GM21390 (cell line): ENCODE measurements at regions not wholly inside any gene's neighbourhood (a gene's known extent, or its start where the extent isn't known, plus 50 kb on each side); places are given as distances from the start of the nearest gene placed in this dataset.

Experiments used
- ATAC-seq: cut with Tn5 transposase; IDR thresholded peaks from one replicate; pipeline ENCODE4 v1.9.1; 2021; ENCODE audit not compliant: unreplicated experiment

DNA sequence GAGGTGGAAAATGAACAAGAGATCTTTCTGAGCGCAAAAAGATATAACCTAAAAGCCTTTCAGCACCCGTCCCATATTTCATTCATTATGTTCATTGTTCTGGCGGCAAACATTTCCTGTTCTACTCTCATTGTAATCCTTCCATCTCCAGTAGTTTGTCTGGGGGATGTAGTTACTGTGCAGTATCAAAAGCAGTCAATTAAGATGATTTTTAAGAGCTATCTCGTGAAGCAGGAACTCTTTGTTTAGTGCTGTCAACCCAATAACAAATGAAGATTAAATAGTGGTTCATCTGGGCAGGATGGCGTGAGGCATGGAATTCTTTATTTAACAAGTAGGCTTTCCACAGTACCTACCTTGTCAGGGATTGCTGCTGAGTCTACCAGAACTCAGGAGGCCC, 876.7 kb downstream of the HACE1 start:
- no peak for ATAC-seq

DNA sequence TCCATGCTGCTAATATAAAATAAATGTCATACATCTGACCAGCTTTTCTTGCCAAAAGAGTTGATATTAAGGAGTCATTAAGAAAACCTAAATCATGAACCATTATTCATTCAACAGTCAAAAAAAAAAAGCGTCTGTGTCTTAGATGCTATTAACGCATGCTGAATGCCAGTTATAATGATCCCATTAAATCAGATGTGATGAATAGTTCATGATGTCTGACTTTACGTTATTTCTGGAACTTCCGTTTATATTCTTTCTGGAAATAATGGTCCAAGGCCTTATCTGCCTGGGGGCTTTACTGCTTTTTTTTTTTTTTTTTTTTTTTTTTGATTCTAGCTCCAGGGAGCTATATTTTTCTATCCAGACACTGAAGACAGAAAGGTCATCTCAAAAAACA, 877.1 kb downstream of the HACE1 start:
- no peak for ATAC-seq

DNA sequence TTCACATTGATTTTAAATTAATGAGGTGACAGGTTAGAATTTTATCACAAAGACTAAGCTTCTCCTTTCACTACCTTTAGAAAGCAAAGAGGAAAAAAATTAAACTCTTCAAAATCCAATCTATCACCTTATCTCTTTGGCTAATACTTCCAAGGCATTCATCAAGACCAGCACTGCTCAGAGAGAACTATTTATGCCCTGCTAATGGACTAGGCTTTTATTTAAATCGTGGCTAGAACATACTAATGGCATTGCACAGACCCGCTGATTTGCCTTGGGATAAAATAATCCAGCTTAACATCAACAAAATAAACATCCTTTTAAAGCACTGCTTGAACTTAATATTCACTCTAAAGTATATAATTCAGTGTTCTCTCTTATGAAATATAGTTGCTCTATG, 880.4 kb downstream of the HACE1 start:
- no peak for ATAC-seq

DNA sequence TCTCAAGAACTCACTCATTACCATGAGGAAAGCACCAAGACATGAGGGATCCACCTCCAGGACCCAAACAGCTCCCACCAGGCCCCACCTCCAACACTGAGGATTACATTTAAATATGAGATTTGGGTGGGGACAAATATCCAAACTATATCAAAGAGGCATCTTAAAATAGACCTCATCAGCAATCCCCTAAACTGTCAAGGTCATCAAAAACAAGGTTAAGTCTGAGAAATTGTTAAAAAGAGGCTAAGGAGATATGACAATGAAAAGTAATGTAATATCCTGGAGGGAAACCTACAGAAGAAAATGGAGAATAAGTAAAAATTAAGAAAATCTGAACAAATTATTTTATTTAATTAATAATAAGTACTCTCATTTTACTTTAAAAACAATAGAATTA, 922.3 kb downstream of the HACE1 start:
- no peak for ATAC-seq

DNA sequence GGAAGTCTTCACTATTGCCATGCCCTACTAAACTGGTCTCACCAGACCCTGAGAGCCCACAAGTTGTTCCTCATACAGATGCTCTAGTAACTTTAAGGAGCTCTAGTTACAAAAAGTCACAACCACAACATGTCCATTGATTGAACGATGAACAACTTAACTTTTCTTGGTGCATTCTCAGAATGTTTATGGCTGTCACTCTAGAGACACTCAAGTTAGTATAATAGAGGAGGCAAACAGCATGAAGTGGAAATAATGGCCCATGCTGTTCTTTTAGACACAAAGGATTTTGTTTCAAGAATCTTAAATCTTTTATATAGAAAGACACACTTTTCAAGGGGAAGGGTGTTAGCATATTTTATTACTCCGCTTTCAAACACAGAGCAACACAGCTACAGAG, 934.4 kb downstream of the HACE1 start:
- ATAC-seq, result no peak

DNA sequence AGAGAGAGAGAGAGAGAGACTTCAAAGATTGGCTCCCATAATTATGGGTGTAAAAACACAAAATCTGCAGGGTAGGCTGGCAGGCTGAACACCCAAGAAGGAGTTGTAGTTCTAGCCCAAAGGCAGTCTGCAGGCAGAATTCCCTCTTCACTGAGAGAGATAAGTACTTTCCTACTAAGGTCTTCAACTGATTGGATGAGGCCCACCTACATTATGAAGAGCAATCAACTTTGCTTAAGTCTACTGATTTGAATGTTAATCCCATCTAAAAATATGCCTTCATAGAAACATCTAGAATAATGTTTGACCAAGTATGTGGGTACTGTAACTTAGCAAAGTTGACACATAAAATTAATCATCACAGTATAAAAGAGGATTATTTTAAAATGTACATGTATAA, 949.7 kb downstream of the HACE1 start:
- ATAC-seq, result no peak

DNA sequence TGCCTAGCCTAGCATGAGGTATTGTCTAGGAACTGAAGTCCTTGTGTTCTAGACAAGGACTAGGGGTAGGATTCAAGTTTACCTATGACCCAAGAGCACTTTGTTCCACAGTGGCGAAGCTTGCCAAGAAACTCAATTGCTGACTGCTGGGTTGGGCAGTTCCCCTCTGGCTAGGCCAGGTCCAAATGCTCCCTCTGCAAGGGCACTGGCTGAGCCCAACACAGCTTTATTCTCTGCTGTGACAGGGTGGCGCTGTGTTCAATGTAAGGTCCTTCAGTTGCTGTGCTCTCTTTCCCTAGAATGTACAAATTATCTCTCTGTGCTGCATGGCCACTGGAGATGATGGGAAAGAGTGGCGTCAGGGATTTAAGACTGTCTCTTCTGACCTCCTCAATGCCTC, 950.8 kb downstream of the HACE1 start:
- no peak for ATAC-seq

DNA sequence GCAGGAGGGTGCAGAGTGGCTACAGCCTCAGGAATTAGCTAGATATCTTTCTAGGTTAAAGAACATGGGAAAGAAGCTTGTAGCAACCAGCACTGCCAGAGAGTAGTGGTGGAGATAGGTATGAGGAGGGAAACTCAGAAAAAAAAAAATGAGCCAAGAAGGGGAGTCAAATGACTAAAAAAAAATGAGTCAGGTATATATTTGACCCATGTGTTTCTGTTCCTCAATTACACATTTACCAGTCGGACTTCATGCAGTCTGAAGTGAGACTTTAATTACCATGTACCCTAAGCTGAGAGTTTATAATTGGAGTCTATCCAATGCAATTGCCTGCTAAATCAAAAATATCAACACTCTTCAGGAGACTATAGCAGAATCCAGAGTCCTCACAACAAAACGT, 964.6 kb downstream of the HACE1 start:
- ATAC-seq, result peak; percentile 54

DNA sequence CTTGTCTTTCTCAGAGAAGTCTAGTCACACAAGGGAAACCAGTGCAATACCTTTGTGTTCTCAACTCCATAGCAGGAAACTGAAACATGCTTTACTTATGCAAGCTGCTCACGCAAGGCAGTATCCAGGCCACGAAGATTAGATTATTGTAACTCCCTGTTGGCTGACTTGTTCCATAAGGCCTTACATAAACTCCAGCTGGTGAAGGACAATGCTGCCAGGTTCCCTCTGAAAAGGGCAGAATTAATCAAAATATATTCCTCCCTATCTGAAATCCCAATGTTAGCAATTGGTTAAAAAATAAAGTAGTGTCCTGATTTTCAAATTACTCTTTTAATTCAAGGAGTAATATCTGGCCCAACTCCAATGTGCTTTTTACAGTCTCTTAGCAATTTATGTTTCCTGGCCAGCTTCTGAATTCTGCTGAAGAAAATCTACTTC, 966.6 kb downstream of the HACE1 start:
- no peak for ATAC-seq

DNA sequence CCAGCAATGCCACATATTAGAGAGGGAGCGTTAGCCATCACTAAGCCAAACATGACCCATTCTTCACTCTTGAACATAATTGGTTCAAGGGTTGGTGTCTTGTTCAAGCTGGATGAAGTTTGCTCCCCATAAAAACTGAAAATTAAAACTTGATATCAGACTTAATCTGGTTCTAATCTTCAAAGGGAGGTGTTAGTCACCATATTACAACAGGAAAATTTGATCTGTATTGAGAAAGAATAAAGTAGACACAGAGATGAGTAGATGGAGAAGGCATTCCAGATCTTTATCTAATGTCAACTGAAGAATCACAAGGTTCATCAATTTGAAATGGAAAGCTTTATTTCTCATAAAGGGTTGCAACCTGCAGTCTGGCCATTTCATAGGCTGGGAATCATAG, 972.8 kb downstream of the HACE1 start:
- ATAC-seq, result no peak

DNA sequence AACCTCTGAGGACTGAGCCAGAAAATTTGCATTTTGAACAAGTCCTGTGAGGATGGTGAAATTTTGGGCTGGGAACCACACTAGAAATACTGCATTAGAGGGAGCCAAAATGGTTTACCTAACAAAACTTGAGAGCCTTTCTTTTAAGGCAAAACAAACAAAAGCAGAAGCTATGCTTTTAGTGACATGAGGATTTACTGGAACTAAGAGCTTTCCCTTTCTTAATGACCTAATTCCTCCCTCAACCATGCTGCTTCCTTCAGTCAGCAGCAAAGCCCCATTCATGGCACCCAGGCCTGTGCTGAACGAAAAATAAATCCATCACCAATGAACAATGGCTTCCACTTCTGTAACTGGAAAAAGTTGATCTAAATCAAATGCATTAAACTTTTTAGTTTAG, 974.3 kb downstream of the HACE1 start:
- ATAC-seq, result no peak

DNA sequence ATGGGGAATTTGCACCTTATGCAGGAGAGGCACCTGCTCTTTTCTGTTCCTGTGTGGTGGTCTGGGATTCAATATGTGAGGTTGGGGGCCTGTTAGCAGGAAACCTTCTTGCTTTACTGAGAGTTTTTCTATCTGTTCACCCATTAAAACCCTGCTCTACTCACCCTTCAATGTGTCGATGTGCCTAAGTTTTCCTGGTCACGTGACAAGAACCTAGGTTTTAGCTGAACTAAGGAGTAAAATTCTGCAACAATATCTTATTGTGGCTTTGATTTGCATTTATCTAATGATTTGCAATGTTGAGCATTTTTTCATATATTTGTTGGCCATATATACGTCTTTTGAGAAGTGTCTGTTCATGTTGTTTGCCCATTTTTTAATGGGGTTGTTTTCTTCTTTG, 979.9 kb downstream of the HACE1 start:
- no peak for ATAC-seq

DNA sequence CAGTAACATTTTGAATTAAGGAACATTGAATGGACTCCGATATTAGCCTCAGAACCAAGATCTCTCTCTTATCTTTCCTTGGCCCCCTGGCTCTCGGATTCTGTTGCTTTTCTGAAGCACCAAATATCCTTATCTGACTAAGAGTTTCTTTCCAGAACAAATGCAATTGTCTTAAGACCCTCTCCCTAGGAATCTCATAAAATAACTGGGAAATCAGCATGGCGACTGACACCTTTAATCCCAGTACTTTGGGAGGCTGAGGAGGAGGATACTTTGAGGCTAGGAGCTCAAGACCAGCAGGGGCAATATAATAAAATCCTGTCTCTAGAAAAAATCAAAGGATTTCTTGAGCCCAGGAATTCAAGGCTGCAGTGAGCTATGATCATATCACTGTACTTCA, 984.5 kb downstream of the HACE1 start:
- no peak for ATAC-seq

DNA sequence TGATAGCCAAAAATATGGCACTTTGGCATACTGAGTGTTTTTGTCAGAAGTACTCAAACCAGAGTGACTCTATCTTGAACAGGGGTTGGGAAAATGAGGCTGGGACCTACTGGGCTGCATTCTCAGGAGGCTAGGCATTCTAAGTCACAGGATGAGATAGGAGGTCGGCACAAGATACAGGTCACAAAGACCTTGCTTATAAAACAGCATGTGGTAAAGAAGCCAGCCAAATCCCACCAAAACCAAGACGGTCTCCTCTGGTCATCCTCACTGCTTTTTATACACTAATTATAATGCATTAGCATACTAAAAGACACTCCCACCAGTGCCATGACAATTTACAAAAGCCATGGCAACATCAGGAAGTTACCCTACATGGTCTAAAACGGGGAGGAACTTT, 985.1 kb downstream of the HACE1 start:
- ATAC-seq, result no peak

DNA sequence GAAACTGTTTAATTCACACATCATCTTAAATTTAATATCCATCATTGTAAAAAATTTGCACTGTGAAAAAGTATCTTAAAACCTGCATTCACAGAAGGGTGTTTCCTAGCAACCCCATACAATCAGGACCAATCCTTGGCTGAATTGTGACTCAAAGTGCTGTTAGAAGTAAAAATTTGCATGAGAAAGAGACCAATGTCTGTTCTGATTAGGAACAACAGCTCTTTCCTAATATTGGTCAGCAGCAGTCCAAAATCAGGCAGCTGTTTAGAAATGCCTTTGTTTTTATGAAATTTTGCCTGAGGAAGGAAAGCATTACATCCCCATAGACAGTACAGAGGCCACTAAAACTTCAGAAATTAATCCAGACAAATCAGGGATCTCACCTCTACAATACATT, 987.0 kb downstream of the HACE1 start:
- ATAC-seq, result no peak

DNA sequence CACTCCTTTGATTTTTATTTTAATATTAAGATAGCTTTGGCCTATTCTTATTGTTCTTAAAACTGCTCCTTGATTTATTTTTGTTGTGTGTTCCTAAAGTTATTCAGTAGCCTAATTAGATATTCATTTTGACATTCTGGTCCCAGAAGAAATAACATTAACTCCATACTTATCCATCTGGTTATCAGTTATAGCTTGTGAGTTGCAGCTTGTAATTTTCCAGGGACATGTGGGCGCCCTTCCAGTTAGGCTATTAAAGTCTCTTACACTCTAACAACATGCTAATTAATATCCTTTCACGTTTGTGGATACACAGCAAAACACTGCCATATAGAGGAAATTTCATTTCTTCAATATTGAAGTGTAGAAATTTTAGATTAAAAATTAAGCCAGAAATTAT, 987.5 kb downstream of the HACE1 start:
- ATAC-seq, result no peak

DNA sequence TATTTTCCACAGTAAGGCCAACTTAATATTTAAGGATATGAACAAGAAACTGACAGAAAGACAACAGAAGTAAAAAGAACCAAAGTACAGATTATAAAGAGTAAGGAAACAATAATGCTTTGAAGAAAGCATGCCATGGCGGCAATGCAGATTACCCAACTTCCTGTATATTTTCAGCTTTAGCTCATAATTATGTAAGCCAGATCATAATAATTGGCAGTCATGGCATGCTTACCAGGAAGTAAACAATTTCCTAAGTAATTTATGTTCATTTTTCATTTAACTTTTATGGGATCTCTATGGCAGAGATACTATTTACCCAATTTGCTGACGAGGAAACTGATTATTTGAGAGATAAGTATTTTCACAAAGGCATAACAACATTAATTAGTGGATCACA, 988.7 kb downstream of the HACE1 start:
- no peak for ATAC-seq

DNA sequence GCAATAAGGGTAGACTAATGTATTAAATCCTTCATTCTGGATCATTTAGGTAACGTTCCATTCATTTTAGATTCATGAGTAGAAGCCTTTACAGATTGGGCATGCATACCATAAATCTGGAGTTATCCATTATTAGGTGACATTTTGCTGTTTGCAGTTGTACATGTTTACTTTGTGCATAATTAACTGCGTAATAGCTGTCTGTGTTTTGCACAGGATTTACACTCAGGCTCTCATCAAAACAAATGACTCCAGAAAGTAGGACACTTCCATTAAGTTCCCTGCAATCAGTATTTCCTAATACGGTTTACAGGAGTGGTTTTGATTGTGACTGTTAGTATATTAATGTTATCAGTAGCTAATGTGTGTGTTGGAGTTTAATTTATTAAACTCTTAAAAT, 997.4 kb downstream of the HACE1 start:
- no peak for ATAC-seq

DNA sequence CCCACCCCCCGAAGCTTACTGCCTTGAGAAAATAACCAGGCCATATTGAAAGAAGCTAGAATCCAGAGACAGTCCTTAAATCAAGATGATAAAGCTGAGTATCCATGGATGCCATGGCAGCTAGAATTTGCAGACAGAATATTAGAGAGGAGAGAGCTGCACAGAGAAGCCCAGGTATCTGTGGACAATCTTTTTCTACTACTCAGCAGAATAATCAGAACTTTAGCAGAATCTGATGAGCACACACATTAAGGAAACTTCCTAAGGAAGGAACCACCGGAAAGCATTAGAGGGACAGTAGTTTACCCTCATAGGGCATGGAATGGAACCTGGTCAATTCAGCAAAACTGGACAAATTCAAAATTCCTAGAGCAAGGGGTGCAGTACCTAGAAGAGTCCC, 1001.7 kb downstream of the HACE1 start:
- ATAC-seq, result no peak

DNA sequence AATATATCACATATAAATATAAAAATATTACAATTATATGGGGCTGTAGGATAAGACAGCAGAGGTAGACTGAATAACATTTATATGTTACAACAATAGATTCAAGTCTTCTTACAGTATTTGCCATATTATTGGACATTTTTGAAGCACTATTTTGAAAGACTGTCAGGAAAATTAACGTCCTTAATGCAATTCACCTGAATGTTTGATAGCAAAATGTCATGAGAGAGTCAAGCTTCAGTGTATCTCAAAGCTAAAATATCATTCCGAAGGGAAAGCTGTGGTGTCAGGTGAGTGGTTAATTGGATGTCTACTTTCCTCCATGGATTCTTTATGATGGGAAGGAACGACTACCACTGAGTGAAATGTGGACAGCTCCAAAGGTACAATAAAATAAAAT, 1004.0 kb downstream of the HACE1 start:
- ATAC-seq, result no peak

DNA sequence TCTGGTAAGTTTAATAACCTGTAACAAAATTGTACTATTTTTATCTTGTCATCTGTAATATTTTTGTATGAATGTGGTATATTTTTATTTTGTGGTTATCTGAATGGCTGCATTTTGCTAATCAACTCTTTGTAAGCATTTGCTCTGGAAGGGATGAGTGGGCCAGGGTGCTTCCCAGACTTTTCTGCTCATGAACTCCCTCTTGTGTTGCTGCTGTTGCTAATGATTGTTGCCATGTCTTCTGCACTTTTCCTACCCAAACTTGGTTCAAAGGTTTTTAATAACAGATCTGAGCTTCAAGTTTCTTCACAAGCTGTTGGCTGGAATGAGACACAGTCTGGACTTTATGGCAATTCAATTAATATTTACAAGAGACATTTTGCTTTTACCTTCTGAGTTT, 1005.7 kb downstream of the HACE1 start:
- ATAC-seq, result no peak

DNA sequence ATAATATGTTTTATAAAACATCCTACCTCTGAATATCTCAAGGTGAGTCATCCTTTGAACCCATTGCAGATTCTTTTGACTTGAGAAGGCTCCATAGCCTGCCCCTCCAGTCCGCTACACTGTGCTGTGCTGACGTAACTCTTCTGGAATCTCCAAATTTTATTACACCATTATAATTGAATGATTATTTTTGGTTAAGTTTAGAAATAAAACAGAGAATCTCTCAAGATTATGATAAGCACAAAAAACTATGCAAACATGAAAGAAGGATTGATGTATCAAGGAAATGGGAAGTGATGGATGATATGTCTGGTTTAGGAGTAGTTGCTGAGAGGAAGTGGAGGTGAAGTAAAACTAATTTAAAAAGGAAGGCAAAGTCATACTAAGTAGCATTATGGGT, 1021.3 kb downstream of the HACE1 start:
- no peak for ATAC-seq

DNA sequence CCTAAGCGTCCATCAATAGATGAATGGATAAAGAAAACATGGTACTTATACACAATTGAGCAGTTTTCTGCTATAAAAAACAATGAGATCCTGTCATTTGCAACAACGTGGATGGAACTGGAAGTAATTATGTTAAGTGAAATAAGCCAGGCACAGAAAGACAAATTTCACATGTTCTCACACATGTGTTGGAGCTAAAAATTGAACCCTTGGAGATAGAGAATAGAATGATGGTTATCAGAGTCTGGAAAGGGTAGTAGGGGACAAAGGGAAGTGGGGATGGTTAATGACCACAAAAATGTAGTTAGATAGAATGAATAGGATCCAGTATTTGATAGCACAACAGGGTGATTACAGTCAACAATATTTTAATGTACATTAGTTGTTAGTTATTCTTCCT, 1033.5 kb downstream of the HACE1 start:
- no peak for ATAC-seq

DNA sequence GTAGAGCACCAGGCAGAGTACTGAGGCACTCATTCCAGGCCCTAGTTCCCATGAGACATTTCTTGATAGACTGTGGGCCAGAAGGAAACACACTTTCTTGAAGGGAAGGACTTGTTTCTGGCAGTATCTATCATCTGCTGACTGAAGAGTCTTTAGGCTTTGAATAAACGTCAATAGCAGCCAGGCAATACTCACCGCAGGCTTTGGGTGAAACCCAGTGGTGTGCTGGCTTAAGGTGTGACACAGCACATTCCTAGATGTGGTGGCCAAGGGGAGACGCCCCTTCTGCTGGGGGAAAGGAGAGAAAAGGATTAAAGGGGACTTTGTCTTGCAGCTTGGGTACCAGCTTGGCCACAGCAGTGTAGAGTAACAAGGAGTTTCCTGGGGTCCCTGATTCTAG, 1039.6 kb downstream of the HACE1 start:
- ATAC-seq, result no peak
